Peyer's patch (tissue), 4 donors: ENCODE measurements at regions not wholly inside any gene's neighbourhood (a gene's known extent, or its start where the extent isn't known, plus 50 kb on each side); places are given as distances from the start of the nearest gene placed in this dataset.

Experiments
- POLR2A ChIP-seq, 2 donors: fragments of 450-650 bp; IDR thresholded peaks; one replicate each; pipeline ENCODE4 v1.5.1; 2017; ENCODE audit warnings: antibody characterized with exemption in 2 of 2, mild to moderate bottlenecking in 2 of 2, moderate library complexity in 2 of 2
- TF ChIP-seq, protein P1 (sequence below), 6 experiments: fragments of 450-650 bp in 4 of 6; fragments of 200-600 bp in 2 of 6; sonication (generic) in 1 of 6; IDR thresholded peaks; one replicate each; pipeline ENCODE4 v1.5.1; 2017 to 2019; ENCODE audit warnings: antibody characterized with exemption in 6 of 6, mild to moderate bottlenecking in 3 of 6, moderate library complexity in 1 of 6

DNA sequence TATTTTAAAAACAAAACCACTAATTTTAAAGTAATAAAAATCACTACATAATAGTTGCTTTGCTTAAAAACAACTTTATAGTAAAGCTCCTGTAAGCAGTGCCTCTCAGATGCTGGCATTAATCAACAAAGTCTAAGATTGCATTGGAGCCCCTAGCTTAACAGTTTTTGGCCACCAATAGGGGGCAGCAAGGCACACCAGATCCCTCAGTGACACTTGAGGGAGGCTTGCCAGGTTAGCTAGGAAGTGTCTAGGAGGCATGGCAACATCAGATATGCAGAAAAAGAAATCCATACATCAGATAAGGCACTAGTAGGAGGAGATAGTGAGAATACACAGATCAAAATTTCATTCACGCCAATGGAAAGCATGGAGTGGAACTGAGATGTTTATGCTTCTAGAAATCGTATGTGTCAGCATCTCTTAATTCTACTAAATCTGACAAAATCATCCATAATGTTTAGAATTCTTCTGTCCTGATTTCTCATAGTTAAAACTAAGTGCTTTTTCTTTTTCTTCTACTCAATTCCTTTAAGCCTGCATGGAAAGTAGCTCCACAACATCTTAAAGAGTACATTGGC is 73.6 kb upstream of the PAM start:
- TF ChIP-seq, protein P1, sequence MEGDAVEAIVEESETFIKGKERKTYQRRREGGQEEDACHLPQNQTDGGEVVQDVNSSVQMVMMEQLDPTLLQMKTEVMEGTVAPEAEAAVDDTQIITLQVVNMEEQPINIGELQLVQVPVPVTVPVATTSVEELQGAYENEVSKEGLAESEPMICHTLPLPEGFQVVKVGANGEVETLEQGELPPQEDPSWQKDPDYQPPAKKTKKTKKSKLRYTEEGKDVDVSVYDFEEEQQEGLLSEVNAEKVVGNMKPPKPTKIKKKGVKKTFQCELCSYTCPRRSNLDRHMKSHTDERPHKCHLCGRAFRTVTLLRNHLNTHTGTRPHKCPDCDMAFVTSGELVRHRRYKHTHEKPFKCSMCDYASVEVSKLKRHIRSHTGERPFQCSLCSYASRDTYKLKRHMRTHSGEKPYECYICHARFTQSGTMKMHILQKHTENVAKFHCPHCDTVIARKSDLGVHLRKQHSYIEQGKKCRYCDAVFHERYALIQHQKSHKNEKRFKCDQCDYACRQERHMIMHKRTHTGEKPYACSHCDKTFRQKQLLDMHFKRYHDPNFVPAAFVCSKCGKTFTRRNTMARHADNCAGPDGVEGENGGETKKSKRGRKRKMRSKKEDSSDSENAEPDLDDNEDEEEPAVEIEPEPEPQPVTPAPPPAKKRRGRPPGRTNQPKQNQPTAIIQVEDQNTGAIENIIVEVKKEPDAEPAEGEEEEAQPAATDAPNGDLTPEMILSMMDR (IDR thresholded peaks at IDR 0.05): peak in 5 of 6 experiments; percentile 15 to 67 (median 64)
- no peak for TF ChIP-seq POLR2A (IDR thresholded peaks at IDR 0.05)
